Activated naive CD4-positive, alpha-beta T cell treated with anti-CD3 and anti-CD28 coated beads, Interleukin-2, amount 10 ng/mL, durations not matched to agents 7 days and 5 days (primary cell): ENCODE measurements at regions not wholly inside any gene's neighbourhood (a gene's known extent, or its start where the extent isn't known, plus 50 kb on each side); places are given as distances from the start of the nearest gene placed in this dataset.
A peak's percentile ranks its signal among the peaks of the same experiment; 100 is the strongest.
"Not testable (repeated sequence)": the region's sequence is repeated elsewhere in the genome, so short reads cannot be mapped to it uniquely, and the experiment has no call there.

Experiments
- CTCF ChIA-PET: fragments of 350-600 bp; sonication (Branson Sonifier 250); formaldehyde crosslinking; loops from one replicate; lab custom pipeline; 2021; ENCODE audit warnings: antibody characterized with exemption; lab: Charles Lee
- DNase-seq: peaks from one replicate; pipeline ENCODE4 v3.0.0-alpha.2; 2020
- H3K27ac Mint-ChIP-seq: one replicate; pipeline ENCODE4 v1.8.0; 2021; ENCODE audit warnings: mild to moderate bottlenecking, moderate library complexity, mixed read lengths
- H3K27me3 Mint-ChIP-seq: one replicate; pipeline ENCODE4 v1.8.0; 2021; ENCODE audit warnings: mild to moderate bottlenecking, mixed read lengths
- H3K36me3 Mint-ChIP-seq: one replicate; pipeline ENCODE4 v1.8.0; 2021; ENCODE audit warnings: mixed read lengths
- H3K4me1 Mint-ChIP-seq: one replicate; pipeline ENCODE4 v1.8.0; 2021; ENCODE audit warnings: mixed read lengths
- H3K4me3 Mint-ChIP-seq: one replicate; pipeline ENCODE4 v1.8.0; 2021; ENCODE audit warnings: mild to moderate bottlenecking, moderate library complexity, mixed read lengths
- H3K9me3 Mint-ChIP-seq: one replicate; pipeline ENCODE4 v1.8.0; 2021; ENCODE audit warnings: mixed read lengths

- H3K4me3 Mint-ChIP-seq = no peak overlapping the region
- H3K36me3 Mint-ChIP-seq = no peaks in the 10 kb centered on the region
- H3K9me3 Mint-ChIP-seq = no peaks in the 10 kb centered on the region
- peaks cover 8% of the 10 kb centered on the region for H3K27me3 Mint-ChIP-seq
- CTCF ChIA-PET = interaction anchor here (0.8 to 21.6 kb wide), 14 partner anchors 10 to 382 kb away, joined by 3 to 523 read pairs (median 5); no protein-coding TSS in a partner anchor
- H3K4me1 Mint-ChIP-seq = peaks cover 48% of the 10 kb centered on the region
- no peak overlapping the region for H3K27ac Mint-ChIP-seq
- DNase-seq = no peak
Observed at GRCh38 chr7:142483659-142484317, 225.9 kb upstream of the PRSS58 start.

GRCh38 chr7:142482891-142483658, 225.2 kb upstream of the PRSS58 start:
- Mint-ChIP-seq H3K4me3 (peak overlapping the region; percentile 59), H3K4me1 (peaks cover 55% of the 10 kb centered on the region), H3K36me3 (no peaks in the 10 kb centered on the region), H3K27ac (peak overlapping the region; percentile 96), H3K9me3 (no peaks in the 10 kb centered on the region), H3K27me3 (peaks cover 9% of the 10 kb centered on the region)
- DNase-seq = peak; percentile 72
- CTCF ChIA-PET = interaction anchor here (0.7 to 21.6 kb wide), 20 partner anchors 9 to 383 kb away, joined by 3 to 523 read pairs (median 5); no protein-coding TSS in a partner anchor

GRCh38 chr7:142481548-142481947, 223.7 kb upstream of the PRSS58 start:
- no peak for DNase-seq
- H3K27me3 Mint-ChIP-seq = peaks cover 3% of the 10 kb centered on the region
- peaks cover 66% of the 10 kb centered on the region for H3K4me1 Mint-ChIP-seq
- peak overlapping the region; percentile 96 for H3K27ac Mint-ChIP-seq
- no peaks in the 10 kb centered on the region for H3K9me3 Mint-ChIP-seq
- CTCF ChIA-PET = interaction anchor here (0.8 to 21.6 kb wide), 9 partner anchors 10 to 123 kb away, joined by 3 to 523 read pairs (median 9); no protein-coding TSS in a partner anchor
- H3K36me3 Mint-ChIP-seq = no peaks in the 10 kb centered on the region
- no peak overlapping the region for H3K4me3 Mint-ChIP-seq

DNA sequence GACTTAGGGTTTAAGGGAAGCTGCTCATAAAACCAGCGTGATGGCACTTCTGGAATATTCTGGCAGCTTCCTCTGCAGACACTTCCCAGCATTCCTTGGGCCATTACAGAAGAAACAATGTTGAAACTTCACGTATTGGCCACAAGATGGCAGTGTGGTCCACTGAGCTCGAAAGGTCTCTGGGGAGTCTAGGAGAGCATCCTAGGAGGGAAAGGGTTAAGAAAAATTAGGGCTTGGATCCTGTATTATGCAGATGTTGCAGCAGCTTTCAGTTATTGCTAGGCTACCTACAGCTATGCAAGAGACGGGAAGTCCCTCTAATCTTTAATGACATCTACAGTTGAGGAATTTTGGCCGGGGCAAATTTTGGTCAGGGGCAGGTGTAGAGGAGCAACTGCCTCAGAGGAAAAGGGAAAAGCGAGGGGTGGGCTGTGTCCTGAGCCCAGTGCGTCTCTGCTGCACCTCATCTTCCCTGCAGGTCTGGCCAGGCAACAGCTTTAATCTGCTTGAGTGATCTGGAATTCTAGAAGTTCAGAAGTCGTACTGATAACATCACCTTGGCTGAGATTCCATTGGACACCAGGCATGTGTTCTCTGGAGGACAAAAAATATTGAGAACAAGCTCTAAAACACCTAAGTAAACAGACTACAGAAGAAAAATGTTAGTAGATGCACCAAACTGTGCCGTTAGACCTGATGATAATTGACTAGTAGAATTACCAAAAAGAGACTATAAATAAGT, 220.8 kb upstream of the PRSS58 start:
- peaks cover 75% of the 10 kb centered on the region for H3K4me1 Mint-ChIP-seq
- no peaks in the 10 kb centered on the region for H3K36me3 Mint-ChIP-seq
- H3K27me3 Mint-ChIP-seq = peaks cover 5% of the 10 kb centered on the region
- no peaks in the 10 kb centered on the region for H3K9me3 Mint-ChIP-seq
- peak; percentile 44 for DNase-seq
- CTCF ChIA-PET = interaction anchor here (0.6 to 21.6 kb wide), 20 partner anchors 8 to 332 kb away, joined by 3 to 523 read pairs (median 4); no protein-coding TSS in a partner anchor
- H3K27ac Mint-ChIP-seq = peak overlapping the region; percentile 17
- peak overlapping the region; percentile 28 for H3K4me3 Mint-ChIP-seq

DNA sequence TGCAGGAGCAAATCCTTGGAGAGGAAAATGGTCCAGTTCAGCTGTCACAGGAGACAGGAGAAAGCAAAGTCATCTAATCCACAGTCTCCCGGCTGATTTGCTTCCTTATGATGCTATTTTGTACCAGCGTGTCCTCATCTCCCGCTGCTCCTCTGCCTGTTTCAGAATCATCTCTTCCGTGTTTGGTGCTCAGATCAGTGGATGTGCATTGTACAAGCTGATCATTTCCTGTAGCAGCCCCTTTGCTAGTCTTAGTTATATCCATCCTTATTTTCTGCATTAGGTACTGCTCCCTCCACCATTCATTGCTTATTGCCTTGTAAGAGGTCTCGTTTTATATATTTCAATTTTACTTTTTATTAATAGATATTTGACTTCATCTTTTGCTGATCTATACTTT, 219.9 kb upstream of the PRSS58 start:
- Mint-ChIP-seq H3K4me1 (peaks cover 70% of the 10 kb centered on the region), H3K27ac (peak overlapping the region; percentile 88), H3K4me3 (peak overlapping the region; percentile 51)
- not testable (repeated sequence) for H3K9me3 Mint-ChIP-seq, H3K36me3 Mint-ChIP-seq, H3K27me3 Mint-ChIP-seq, DNase-seq
- CTCF ChIA-PET = interaction anchor here (0.6 to 21.6 kb wide), 15 partner anchors 9 to 108 kb away, joined by 3 to 523 read pairs (median 5); no protein-coding TSS in a partner anchor

- Mint-ChIP-seq H3K9me3 (no peaks in the 10 kb centered on the region), H3K4me1 (peaks cover 64% of the 10 kb centered on the region), H3K27ac (peak overlapping the region; percentile 88), H3K36me3 (no peaks in the 10 kb centered on the region), H3K27me3 (peaks cover 9% of the 10 kb centered on the region), H3K4me3 (peak overlapping the region; percentile 51)
- CTCF ChIA-PET = interaction anchor here (0.8 to 21.6 kb wide), 6 partner anchors 8 to 108 kb away, joined by 3 to 523 read pairs (median 4); no protein-coding TSS in a partner anchor
- no peak for DNase-seq
Observed at GRCh38 chr7:142477079-142477651, 219.3 kb upstream of the PRSS58 start.

- Mint-ChIP-seq H3K27me3 (peaks cover 9% of the 10 kb centered on the region), H3K27ac (no peak overlapping the region), H3K4me1 (peaks cover 53% of the 10 kb centered on the region), H3K4me3 (no peak overlapping the region), H3K9me3 (no peaks in the 10 kb centered on the region), H3K36me3 (no peaks in the 10 kb centered on the region)
- DNase-seq = no peak
- CTCF ChIA-PET = interaction anchor here (1.0 to 21.6 kb wide), 3 partner anchors 9 to 34 kb away, joined by 3 to 523 read pairs (median 4); no protein-coding TSS in a partner anchor
Observed at GRCh38 chr7:142476077-142476476, 218.2 kb upstream of the PRSS58 start.

- Mint-ChIP-seq H3K36me3 (no peaks in the 10 kb centered on the region), H3K27ac (no peak overlapping the region), H3K9me3 (no peaks in the 10 kb centered on the region), H3K4me1 (peaks cover 48% of the 10 kb centered on the region), H3K4me3 (no peak overlapping the region), H3K27me3 (peaks cover 6% of the 10 kb centered on the region)
- DNase-seq = no peak
- CTCF ChIA-PET = interaction anchor here (2.5 to 24.1 kb wide), 3 partner anchors 8 to 25 kb away, joined by 8 to 523 read pairs (median 523); no protein-coding TSS in a partner anchor
Observed at GRCh38 chr7:142471820-142472219, 214.0 kb upstream of the PRSS58 start.

DNA sequence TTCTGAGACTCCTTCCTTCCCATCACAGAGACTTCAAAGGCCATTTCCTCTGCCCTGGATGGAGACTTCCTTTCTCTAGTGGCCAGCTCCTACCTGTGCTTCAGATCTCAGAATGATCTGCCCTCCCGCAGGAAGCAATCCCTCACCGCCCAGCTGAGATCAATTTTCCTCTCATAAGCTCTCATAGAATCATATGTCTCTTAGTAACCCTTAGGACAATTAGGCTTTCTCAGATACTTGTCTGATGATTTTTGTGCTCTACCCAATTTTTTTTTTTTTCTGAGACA, 212.6 kb upstream of the PRSS58 start:
- DNase-seq = no peak
- Mint-ChIP-seq H3K4me3 (no peak overlapping the region), H3K9me3 (no peaks in the 10 kb centered on the region), H3K27me3 (peaks cover 6% of the 10 kb centered on the region), H3K27ac (no peak overlapping the region), H3K36me3 (no peaks in the 10 kb centered on the region), H3K4me1 (peaks cover 42% of the 10 kb centered on the region)
- CTCF ChIA-PET = interaction anchor here (0.6 to 24.1 kb wide), 3 partner anchors 7 to 25 kb away, joined by 3 to 523 read pairs (median 523); no protein-coding TSS in a partner anchor

DNA sequence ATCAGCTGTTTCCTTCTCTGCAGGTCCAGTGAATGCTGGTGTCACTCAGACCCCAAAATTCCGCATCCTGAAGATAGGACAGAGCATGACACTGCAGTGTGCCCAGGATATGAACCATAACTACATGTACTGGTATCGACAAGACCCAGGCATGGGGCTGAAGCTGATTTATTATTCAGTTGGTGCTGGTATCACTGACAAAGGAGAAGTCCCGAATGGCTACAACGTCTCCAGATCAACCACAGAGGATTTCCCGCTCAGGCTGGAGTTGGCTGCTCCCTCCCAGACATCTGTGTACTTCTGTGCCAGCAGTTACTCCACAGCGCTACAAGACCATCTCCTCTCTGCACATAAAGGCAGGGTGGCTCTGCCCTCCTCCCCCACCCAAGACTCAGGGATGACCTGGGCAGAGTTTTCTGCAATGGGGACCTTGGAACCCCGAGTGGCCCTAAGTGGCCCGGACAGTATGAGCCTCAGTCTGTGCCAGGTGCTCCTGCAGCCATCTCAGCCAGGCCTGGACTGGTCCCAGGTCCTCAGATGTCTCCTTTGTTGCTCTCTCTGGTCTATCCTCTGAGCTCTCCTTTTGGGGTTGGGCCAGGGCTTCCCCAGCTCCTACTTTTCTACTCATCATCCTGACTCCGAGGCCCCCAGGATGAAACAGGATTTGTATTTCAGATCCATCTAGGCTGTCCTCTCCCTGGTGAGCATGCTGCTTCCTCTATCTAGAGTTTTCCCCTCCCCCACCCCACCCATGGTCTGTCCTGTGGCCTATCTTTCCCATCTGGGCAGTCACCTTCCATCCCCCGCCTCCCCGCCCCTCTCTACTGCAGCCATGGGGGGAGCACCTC, 212.1 kb upstream of the PRSS58 start:
- Mint-ChIP-seq H3K4me3 (no peak overlapping the region), H3K9me3 (no peaks in the 10 kb centered on the region), H3K27ac (no peak overlapping the region), H3K27me3 (peaks cover 6% of the 10 kb centered on the region), H3K36me3 (no peaks in the 10 kb centered on the region), H3K4me1 (peaks cover 44% of the 10 kb centered on the region)
- DNase-seq = no peak
- CTCF ChIA-PET = interaction anchor here (0.6 to 24.1 kb wide), 3 partner anchors 7 to 26 kb away, joined by 3 to 523 read pairs (median 523); no protein-coding TSS in a partner anchor

DNA sequence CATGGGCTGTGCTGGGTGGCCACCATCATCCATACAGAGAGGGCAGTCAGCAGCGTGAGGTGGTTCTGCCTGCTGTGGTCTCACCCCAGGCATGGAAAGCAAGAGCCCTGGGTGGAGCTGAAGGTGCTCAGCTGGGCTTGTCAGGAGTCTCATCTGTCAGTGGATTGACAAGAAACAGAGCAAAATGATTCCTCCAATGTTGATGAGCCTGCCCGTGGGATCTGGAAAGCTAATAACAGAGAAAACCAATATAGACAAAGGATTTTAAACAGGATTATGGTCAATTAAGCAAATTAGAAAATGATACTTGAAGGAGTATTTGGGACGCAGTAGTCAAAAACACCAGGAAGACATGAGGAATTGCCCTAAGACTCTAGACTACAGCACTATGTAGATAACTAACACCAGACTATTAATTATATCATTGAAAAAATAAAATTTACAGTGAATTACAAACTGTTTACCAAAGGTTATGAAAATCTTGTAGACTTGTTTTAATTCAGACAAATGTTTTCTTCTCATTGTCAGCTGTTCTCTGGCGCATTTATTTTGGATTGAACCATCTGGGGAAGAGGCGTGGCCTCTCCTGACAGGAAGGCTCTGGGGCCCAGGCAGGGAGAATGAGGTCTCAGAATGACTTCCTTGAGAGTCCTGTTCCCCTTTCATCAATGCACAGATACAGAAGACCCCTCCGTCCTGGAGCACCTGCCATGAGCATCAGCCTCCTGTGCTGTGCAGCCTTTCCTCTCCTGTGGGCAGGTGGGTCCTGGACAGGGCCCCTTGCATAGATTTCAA, 211.2 kb upstream of the PRSS58 start:
- H3K4me3 Mint-ChIP-seq = no peak overlapping the region
- CTCF ChIA-PET = interaction anchor here (21.6 to 24.1 kb wide), 2 partner anchors 6 to 11 kb away, joined by 523 read pairs; no protein-coding TSS in a partner anchor
- no peak for DNase-seq
- no peaks in the 10 kb centered on the region for H3K9me3 Mint-ChIP-seq
- H3K36me3 Mint-ChIP-seq = no peaks in the 10 kb centered on the region
- peaks cover 6% of the 10 kb centered on the region for H3K27me3 Mint-ChIP-seq
- H3K4me1 Mint-ChIP-seq = peaks cover 44% of the 10 kb centered on the region
- H3K27ac Mint-ChIP-seq = no peak overlapping the region

DNA sequence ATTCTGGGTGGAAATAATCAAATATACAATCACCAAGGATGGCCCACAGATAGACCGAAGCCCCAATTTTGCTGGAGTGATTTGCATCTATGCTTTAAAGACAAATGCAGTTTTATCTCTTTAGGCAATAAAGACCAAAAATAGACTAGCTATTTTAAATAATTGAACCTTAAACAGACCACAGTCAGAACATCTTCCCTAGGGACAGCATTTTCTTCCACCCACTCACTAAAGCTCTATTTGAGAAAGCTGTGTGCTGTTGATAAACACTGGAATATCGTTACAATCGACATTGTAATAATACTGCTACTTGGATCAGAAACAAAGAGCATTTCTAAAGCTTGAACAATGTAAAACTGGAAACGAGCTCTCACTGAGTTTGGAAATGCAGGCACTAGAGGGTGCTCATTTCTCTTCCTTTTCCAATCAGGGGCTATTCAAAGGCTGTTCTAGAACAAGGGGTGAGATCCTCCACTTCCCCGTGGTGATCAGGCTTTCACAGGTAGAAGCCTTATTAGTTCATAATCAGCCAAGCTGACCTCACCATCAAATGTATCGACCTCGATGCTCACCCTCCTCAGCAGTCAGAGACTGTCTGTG, 209.3 kb upstream of the PRSS58 start:
- not testable (repeated sequence) for H3K36me3 Mint-ChIP-seq, H3K27me3 Mint-ChIP-seq, H3K9me3 Mint-ChIP-seq, H3K4me3 Mint-ChIP-seq, DNase-seq, H3K27ac Mint-ChIP-seq
- CTCF ChIA-PET = interaction anchor here (0.8 to 24.1 kb wide), 2 partner anchors 13 to 28 kb away, joined by 3 to 523 read pairs; no protein-coding TSS in a partner anchor
- H3K4me1 Mint-ChIP-seq = peaks cover 58% of the 10 kb centered on the region
